ENCODE measurements at regions not wholly inside any gene's neighbourhood (a gene's known extent, or its start where the extent isn't known, plus 50 kb on each side); places are given as distances from the start of the nearest gene placed in this dataset.

DNA sequence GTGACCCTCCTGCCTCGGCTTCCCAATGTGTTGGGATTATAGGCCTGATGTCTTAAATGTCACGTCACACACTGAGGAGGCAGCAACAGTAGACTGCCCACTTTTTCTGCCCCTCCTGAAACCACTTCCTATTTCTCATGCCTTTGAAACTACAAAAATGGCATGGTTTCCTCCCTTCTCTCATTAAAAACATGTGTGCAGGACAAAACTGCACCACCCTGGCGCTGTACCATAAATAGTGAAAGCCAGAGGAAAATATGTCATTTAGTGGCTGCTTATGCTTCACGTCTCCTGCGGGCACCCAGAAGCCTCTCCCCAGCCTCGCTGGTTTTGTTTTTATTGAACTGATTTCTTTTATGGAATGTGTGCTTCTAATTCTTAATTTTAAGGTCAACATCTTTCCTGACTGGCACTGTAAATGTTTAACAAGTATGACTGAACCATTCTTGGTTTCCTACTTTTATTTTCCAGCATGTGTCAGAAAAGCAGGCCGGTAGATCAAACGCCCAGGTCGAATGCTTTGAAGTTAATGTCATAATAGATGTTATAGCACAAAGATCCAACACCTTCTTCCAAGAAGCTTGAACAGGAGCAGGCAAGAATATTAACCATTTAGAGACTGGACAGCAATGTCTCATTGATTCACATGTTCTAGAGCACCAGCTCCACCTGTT lies 59.6 kb upstream of the C1orf87 start:
- intact Hi-C loops (cut with DNase I; ENCODE audit: low total_unique reads): no loop called here
- Histone ChIP-seq H3K9me3 (no peaks in the 10 kb centered on the region), H3K36me3 (no peaks in the 10 kb centered on the region), H3K4me3 (no peak overlapping the region), H3K27me3 (no peaks in the 10 kb centered on the region), H3K27ac (no peak overlapping the region), H3K4me1 (no peaks in the 10 kb centered on the region)
- DNase-seq: no peak
- TF ChIP-seq, protein P1, sequence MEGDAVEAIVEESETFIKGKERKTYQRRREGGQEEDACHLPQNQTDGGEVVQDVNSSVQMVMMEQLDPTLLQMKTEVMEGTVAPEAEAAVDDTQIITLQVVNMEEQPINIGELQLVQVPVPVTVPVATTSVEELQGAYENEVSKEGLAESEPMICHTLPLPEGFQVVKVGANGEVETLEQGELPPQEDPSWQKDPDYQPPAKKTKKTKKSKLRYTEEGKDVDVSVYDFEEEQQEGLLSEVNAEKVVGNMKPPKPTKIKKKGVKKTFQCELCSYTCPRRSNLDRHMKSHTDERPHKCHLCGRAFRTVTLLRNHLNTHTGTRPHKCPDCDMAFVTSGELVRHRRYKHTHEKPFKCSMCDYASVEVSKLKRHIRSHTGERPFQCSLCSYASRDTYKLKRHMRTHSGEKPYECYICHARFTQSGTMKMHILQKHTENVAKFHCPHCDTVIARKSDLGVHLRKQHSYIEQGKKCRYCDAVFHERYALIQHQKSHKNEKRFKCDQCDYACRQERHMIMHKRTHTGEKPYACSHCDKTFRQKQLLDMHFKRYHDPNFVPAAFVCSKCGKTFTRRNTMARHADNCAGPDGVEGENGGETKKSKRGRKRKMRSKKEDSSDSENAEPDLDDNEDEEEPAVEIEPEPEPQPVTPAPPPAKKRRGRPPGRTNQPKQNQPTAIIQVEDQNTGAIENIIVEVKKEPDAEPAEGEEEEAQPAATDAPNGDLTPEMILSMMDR (IDR thresholded peaks at IDR 0.05): no peak
- no peak for TF ChIP-seq POLR2A (IDR thresholded peaks at IDR 0.05)

DNA sequence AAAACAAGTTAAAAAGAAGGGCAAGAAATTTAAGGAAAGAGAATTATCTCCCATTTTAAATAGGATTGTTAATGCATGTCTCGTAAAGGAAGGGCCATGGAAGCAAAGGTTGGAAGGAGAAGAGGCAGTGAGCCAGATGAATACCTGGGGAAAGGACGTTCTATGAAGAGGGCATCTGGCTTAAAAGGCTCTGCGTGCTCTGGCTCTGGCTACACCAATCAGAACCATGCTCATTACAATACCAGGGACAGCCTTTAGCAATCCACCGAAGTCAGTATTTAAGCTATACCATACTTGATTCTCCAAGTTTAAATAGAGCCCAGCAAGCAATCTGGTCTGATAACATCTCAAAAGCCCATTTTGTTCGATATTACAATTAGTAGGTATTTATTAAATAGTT lies 58.5 kb upstream of the C1orf87 start:
- intact Hi-C loops (cut with DNase I; ENCODE audit: low total_unique reads): no loop called here
- DNase-seq: no peak
- Histone ChIP-seq H3K27ac (no peak overlapping the region), H3K4me1 (no peaks in the 10 kb centered on the region), H3K27me3 (no peaks in the 10 kb centered on the region), H3K9me3 (no peaks in the 10 kb centered on the region), H3K36me3 (no peaks in the 10 kb centered on the region), H3K4me3 (no peak overlapping the region)
- TF ChIP-seq, protein P1 (IDR thresholded peaks at IDR 0.05): no peak
- TF ChIP-seq POLR2A (IDR thresholded peaks at IDR 0.05): no peak

- Histone ChIP-seq H3K4me3 (no peak overlapping the region), H3K9me3 (no peaks in the 10 kb centered on the region), H3K36me3 (no peaks in the 10 kb centered on the region), H3K27me3 (no peaks in the 10 kb centered on the region), H3K4me1 (no peaks in the 10 kb centered on the region), H3K27ac (no peak overlapping the region)
- TF ChIP-seq, protein P1 (IDR thresholded peaks at IDR 0.05): no peak
- no peak for TF ChIP-seq POLR2A (IDR thresholded peaks at IDR 0.05)
- intact Hi-C loops (cut with DNase I; ENCODE audit: low total_unique reads): no loop called here
- DNase-seq: no peak
These were observed 57.1 kb upstream of the C1orf87 start for GRCh38 chr1:60130703-60131102.

- H3K4me1 ChIP-seq: no peaks in the 10 kb centered on the region
- H3K4me3 ChIP-seq: no peak overlapping the region
- no peaks in the 10 kb centered on the region for H3K36me3 ChIP-seq
- H3K9me3 ChIP-seq: no peaks in the 10 kb centered on the region
- intact Hi-C loops (cut with DNase I; ENCODE audit: low total_unique reads): no loop called here
- no peak overlapping the region for H3K27ac ChIP-seq
- TF ChIP-seq, protein P1 (IDR thresholded peaks at IDR 0.05): no peak
- TF ChIP-seq POLR2A (IDR thresholded peaks at IDR 0.05): no peak
- no peak for DNase-seq
- no peaks in the 10 kb centered on the region for H3K27me3 ChIP-seq
These were observed 56.3 kb upstream of the C1orf87 start for GRCh38 chr1:60129911-60130310.

GRCh38 chr1:60126723-60127122 lies 53.2 kb upstream of the C1orf87 start:
- H3K9me3 ChIP-seq: no peaks in the 10 kb centered on the region
- intact Hi-C loops (cut with DNase I; ENCODE audit: low total_unique reads): no loop called here
- H3K27me3 ChIP-seq: no peaks in the 10 kb centered on the region
- H3K4me1 ChIP-seq: no peaks in the 10 kb centered on the region
- H3K27ac ChIP-seq: no peak overlapping the region
- H3K36me3 ChIP-seq: no peaks in the 10 kb centered on the region
- no peak overlapping the region for H3K4me3 ChIP-seq
- no peak for TF ChIP-seq POLR2A (IDR thresholded peaks at IDR 0.05)
- TF ChIP-seq, protein P1 (IDR thresholded peaks at IDR 0.05): no peak
- no peak for DNase-seq
